NCI-H748 treated with DMSO at 0.1 percent for 48 hours (cell line): ENCODE measurements at regions not wholly inside any gene's neighbourhood (a gene's known extent, or its start where the extent isn't known, plus 50 kb on each side); places are given as distances from the start of the nearest gene placed in this dataset.
"Not testable (repeated sequence)": the region's sequence is repeated elsewhere in the genome, so short reads cannot be mapped to it uniquely, and the experiment has no call there.

Source experiments
- DNase-seq: peaks from one replicate; lab custom pipeline; 2025; lab: John Stamatoyannopoulos, UW

GRCh38 chr4:147246528-147246927, 234.4 kb upstream of the EDNRA start:
- DNase-seq: not testable (repeated sequence)

- no peak for DNase-seq
Measured at GRCh38 chr4:147247579-147247978, 233.3 kb upstream of the EDNRA start.

DNA sequence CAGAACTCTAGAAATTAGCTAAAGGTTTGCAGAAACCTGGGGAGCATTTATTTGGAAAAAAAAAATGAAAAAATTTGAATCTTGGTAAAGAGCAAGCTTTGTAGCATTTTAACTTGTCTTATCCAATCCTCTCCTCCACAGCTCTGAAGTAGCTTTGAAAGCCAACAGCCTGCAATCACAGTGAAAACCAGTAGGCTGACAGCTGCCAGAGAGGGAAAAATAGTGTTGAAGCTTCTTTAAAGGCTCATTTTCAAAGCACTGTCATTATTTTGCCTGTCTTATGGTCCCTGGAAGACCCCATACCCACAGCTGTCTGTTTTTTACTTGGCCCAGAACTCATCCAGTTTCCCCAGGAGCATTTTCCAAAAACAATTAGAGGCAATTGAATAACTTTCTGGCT, 230.8 kb upstream of the EDNRA start:
- DNase-seq: no peak

DNA sequence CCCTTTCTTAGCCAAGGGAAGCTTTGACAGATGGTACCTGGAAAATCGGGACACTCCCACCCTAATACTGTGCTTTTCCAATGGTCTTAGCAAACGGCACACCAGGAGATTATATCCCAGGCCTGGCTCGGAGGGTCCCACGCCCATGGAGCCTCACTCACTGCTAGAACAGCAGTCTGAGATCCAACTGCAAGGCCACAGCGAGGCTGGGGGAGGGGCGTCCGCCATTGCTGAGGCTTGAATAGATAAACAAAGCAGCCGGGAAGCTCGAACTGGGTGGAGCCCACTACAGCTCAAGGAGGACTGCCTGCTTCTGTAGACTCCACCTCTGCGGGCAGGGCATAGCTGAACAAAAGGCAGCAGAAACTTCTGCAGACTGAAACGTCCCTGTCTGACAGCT, 225.6 kb upstream of the EDNRA start:
- DNase-seq: not testable (repeated sequence)

- DNase-seq: not testable (repeated sequence)
Measured at GRCh38 chr4:147259271-147259670, 221.6 kb upstream of the EDNRA start.

GRCh38 chr4:147284256-147284835, 196.6 kb upstream of the EDNRA start:
- no peak for DNase-seq

GRCh38 chr4:147284935-147285334, 196.0 kb upstream of the EDNRA start:
- DNase-seq: no peak

GRCh38 chr4:147285751-147286150, 195.1 kb upstream of the EDNRA start:
- no peak for DNase-seq

GRCh38 chr4:147286846-147287587, 193.9 kb upstream of the EDNRA start:
- DNase-seq: no peak

GRCh38 chr4:147287588-147287890, 193.4 kb upstream of the EDNRA start:
- DNase-seq: no peak

- DNase-seq: no peak
Measured at GRCh38 chr4:147288512-147288911, 192.4 kb upstream of the EDNRA start.

GRCh38 chr4:147289181-147289580, 191.7 kb upstream of the EDNRA start:
- no peak for DNase-seq

DNA sequence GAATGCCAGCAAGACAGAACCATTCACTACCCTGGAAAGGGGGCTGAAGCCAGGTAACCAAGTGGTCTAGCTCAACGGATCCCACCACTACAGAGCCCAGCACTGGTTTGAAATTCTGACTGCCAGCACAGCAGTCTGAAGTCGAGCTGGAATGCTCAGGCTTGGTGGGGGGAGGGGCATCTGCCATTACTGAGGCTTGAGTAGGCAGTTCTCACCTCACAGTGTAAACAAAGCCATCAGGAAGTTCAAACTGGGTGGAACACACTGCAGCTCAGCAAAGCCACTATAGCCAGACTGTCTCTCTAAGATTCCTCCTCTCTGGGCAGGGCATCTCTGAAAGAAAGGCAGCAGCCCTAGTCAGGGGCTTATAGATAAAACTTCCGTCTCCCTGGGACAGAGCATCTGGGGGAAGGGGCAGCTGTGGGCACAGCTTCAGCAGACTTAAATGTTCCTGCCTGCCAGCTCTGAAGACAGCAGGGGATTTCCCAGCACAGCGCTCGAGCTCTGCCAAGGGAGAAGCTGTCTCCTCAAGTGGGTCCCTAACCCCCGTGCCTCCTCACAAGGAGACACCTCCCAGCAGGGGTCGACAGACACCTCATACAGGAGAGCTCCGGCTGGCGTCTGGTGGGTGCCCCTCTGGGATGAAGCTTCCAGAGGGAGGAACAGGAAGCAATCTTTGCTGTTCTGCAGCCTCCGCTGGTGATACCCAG, 188.1 kb upstream of the EDNRA start:
- DNase-seq: not testable (repeated sequence)

GRCh38 chr4:147293314-147293677, 187.6 kb upstream of the EDNRA start:
- not testable (repeated sequence) for DNase-seq

GRCh38 chr4:147299205-147299604, 181.7 kb upstream of the EDNRA start:
- DNase-seq: no peak

GRCh38 chr4:147303174-147303872, 177.6 kb upstream of the EDNRA start:
- no peak for DNase-seq

GRCh38 chr4:147303873-147304229, 177.0 kb upstream of the EDNRA start:
- no peak for DNase-seq

DNA sequence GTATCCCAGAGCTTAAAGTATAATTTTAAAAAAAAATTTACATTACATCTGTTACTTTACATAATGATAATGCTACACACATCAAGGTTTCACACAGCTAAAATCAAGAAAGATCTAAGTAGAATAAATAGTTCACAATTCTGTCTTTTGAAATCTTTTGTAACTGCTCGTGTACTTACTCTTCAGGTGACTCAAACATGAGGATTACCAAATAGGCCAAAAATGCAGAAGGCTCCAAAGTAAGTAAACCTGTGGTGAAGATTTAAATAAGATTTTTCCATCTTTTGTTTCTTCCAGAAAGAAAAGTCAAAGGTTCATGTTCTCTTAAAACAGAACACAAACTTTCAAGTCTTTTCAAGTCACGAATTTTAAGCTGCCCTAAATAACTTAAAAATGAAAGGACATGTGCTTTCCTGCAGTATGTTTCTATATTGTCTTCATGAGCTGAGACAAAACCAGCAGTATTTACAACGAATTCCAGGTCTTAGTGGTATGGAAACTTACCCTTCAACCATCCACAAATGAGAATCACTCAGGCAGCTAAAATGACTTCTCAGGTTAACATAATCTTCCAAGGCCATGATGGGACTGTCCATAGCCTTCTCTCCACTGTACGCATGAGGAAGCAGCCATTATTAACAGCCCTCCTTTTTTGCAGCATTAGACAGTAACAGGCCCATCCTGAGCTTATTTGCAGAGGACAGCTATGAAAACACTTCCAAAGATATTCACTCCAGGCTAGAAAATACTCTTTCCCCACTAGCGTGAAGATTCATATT, 172.8 kb upstream of the EDNRA start:
- DNase-seq: no peak

DNA sequence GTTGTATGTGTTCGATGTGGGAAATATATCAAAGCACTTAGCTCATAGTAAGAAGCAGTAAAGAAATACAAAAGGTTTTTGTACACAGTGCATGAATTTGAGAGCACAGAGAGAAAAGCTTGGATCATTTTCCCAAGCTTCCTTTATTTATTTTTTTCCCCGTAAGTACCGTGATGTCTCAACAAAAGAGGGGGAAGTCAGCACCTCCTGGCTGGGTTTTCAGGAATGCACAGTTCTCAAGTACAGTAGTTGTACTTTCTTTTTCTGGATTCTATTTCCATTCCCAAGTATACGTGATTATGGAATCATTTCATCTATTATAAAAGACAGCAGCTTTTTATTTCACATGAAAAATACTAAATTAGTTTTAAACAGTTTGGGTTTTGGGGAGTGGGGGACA, 171.5 kb upstream of the EDNRA start:
- no peak for DNase-seq

- no peak for DNase-seq
Measured at GRCh38 chr4:147310312-147310711, 170.6 kb upstream of the EDNRA start.

GRCh38 chr4:147311956-147312355, 168.9 kb upstream of the EDNRA start:
- DNase-seq: no peak

- DNase-seq: no peak
Measured at GRCh38 chr4:147312376-147313046, 168.4 kb upstream of the EDNRA start.
